GM18508 (cell line): ENCODE measurements at regions not wholly inside any gene's neighbourhood (a gene's known extent, or its start where the extent isn't known, plus 50 kb on each side); places are given as distances from the start of the nearest gene placed in this dataset.

Source experiments
- ATAC-seq: cut with Tn5 transposase; IDR thresholded peaks from one replicate; pipeline ENCODE4 v1.9.1; 2021; ENCODE audit warnings: moderate number of reproducible peaks; ENCODE audit not compliant: insufficient read depth, unreplicated experiment

- ATAC-seq, result no peak
These were observed 221.3 kb downstream of the MRPL39 start for GRCh38 chr21:25385911-25386474.

- no peak for ATAC-seq
These were observed 221.9 kb downstream of the MRPL39 start for GRCh38 chr21:25385341-25385740.

- ATAC-seq, result no peak
These were observed 222.5 kb downstream of the MRPL39 start for GRCh38 chr21:25384782-25385181.

- no peak for ATAC-seq
These were observed 223.7 kb downstream of the MRPL39 start for GRCh38 chr21:25383545-25383944.

GRCh38 chr21:25381936-25382452 lies 225.3 kb downstream of the MRPL39 start:
- ATAC-seq, result no peak

GRCh38 chr21:25375675-25376074 lies 231.6 kb downstream of the MRPL39 start:
- no peak for ATAC-seq

- ATAC-seq, result no peak
These were observed 233.9 kb downstream of the MRPL39 start for GRCh38 chr21:25373126-25374082.

GRCh38 chr21:25371841-25372425 lies 235.3 kb downstream of the MRPL39 start:
- no peak for ATAC-seq

GRCh38 chr21:25370311-25370744 lies 237.0 kb downstream of the MRPL39 start:
- no peak for ATAC-seq

GRCh38 chr21:25369524-25370300 lies 237.6 kb downstream of the MRPL39 start:
- ATAC-seq, result no peak

- ATAC-seq, result no peak
These were observed 238.8 kb downstream of the MRPL39 start for GRCh38 chr21:25368531-25368930.

- no peak for ATAC-seq
These were observed 241.2 kb downstream of the MRPL39 start for GRCh38 chr21:25366116-25366515.

GRCh38 chr21:25362375-25363267 lies 244.7 kb downstream of the MRPL39 start:
- ATAC-seq, result no peak

- ATAC-seq, result no peak
These were observed 245.5 kb downstream of the MRPL39 start for GRCh38 chr21:25361765-25362164.

GRCh38 chr21:25361097-25361496 lies 246.2 kb downstream of the MRPL39 start:
- no peak for ATAC-seq

GRCh38 chr21:25360593-25360992 lies 246.7 kb downstream of the MRPL39 start:
- ATAC-seq, result no peak

- ATAC-seq, result no peak
These were observed 247.6 kb downstream of the MRPL39 start for GRCh38 chr21:25359724-25360123.

- ATAC-seq, result no peak
These were observed 257.2 kb downstream of the MRPL39 start for GRCh38 chr21:25350056-25350455.

GRCh38 chr21:25343774-25344545 lies 263.3 kb downstream of the MRPL39 start:
- no peak for ATAC-seq
